OCI-LY1 (cell line): ENCODE measurements at regions not wholly inside any gene's neighbourhood (a gene's known extent, or its start where the extent isn't known, plus 50 kb on each side); places are given as distances from the start of the nearest gene placed in this dataset.

ENCODE experiments used
- CTCF ChIP-seq: fragments of 200-600 bp; sonication (generic), shearing (Covaris generic); IDR thresholded peaks from 2 replicates; pipeline ENCODE4 v1.5.1; 2017; ENCODE audit warnings: mild to moderate bottlenecking, antibody characterized with exemption, low read length, moderate library complexity, mixed read lengths
- EZH2 ChIP-seq: fragments of 200-600 bp; sonication (generic), shearing (Covaris generic); IDR thresholded peaks from 2 replicates; pipeline ENCODE4 v1.8.0; 2017; ENCODE audit warnings: borderline replicate concordance, mixed run types, mild to moderate bottlenecking, antibody characterized with exemption, low read length, moderate library complexity, mixed read lengths

GRCh38 chr1:191674626-191675179, 483.6 kb upstream of the RGS18 start:
- TF ChIP-seq CTCF = no peak
- TF ChIP-seq EZH2 = no peak
